ENCODE measurements at regions not wholly inside any gene's neighbourhood (a gene's known extent, or its start where the extent isn't known, plus 50 kb on each side); places are given as distances from the start of the nearest gene placed in this dataset.

GRCh38 chr1:185495007-185495406 is 178.0 kb upstream of the IVNS1ABP start:
- H3K4me2 ChIP-seq, result no peak overlapping the region
- H3K79me2 ChIP-seq (ENCODE audit: insufficient read depth, low read depth), result no peaks in the 10 kb centered on the region
- H4K20me1 ChIP-seq (ENCODE audit: insufficient read depth), result no peaks in the 10 kb centered on the region
- H3K4me1 ChIP-seq (ENCODE audit: low read depth, poor library complexity, severe bottlenecking), result no peaks in the 10 kb centered on the region
- no peaks in the 10 kb centered on the region for H3K27me3 ChIP-seq (ENCODE audit: insufficient read depth, low read depth)
- no peak overlapping the region for H3K9ac ChIP-seq
- no peak overlapping the region for H2AFZ ChIP-seq (ENCODE audit: low read depth)
- no peak overlapping the region for H3K4me3 ChIP-seq (IDR thresholded peaks at IDR 0.05; ENCODE audit: insufficient read depth, low read depth, low read length)
- TF ChIP-seq, protein P1, sequence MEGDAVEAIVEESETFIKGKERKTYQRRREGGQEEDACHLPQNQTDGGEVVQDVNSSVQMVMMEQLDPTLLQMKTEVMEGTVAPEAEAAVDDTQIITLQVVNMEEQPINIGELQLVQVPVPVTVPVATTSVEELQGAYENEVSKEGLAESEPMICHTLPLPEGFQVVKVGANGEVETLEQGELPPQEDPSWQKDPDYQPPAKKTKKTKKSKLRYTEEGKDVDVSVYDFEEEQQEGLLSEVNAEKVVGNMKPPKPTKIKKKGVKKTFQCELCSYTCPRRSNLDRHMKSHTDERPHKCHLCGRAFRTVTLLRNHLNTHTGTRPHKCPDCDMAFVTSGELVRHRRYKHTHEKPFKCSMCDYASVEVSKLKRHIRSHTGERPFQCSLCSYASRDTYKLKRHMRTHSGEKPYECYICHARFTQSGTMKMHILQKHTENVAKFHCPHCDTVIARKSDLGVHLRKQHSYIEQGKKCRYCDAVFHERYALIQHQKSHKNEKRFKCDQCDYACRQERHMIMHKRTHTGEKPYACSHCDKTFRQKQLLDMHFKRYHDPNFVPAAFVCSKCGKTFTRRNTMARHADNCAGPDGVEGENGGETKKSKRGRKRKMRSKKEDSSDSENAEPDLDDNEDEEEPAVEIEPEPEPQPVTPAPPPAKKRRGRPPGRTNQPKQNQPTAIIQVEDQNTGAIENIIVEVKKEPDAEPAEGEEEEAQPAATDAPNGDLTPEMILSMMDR (conservative IDR thresholded peaks at IDR 0.05; ENCODE audit: low read depth, low read length), result no peak
- no peaks in the 10 kb centered on the region for H3K36me3 ChIP-seq (ENCODE audit: insufficient read depth)
- no peak overlapping the region for H3K27ac ChIP-seq

- H3K79me2 ChIP-seq (ENCODE audit: insufficient read depth, low read depth), result no peaks in the 10 kb centered on the region
- H3K4me1 ChIP-seq (ENCODE audit: low read depth, poor library complexity, severe bottlenecking), result no peaks in the 10 kb centered on the region
- H3K27ac ChIP-seq, result no peak overlapping the region
- H3K36me3 ChIP-seq (ENCODE audit: insufficient read depth), result no peaks in the 10 kb centered on the region
- H3K4me3 ChIP-seq (IDR thresholded peaks at IDR 0.05; ENCODE audit: insufficient read depth, low read depth, low read length), result no peak overlapping the region
- H4K20me1 ChIP-seq (ENCODE audit: insufficient read depth), result no peaks in the 10 kb centered on the region
- H2AFZ ChIP-seq (ENCODE audit: low read depth), result no peak overlapping the region
- no peak overlapping the region for H3K9ac ChIP-seq
- TF ChIP-seq, protein P1 (conservative IDR thresholded peaks at IDR 0.05; ENCODE audit: low read depth, low read length), result no peak
- H3K4me2 ChIP-seq, result no peak overlapping the region
- H3K27me3 ChIP-seq (ENCODE audit: insufficient read depth, low read depth), result no peaks in the 10 kb centered on the region
These were observed 175.2 kb upstream of the IVNS1ABP start for GRCh38 chr1:185492089-185492825.

- no peak overlapping the region for H3K27ac ChIP-seq
- no peaks in the 10 kb centered on the region for H3K79me2 ChIP-seq (ENCODE audit: insufficient read depth, low read depth)
- no peaks in the 10 kb centered on the region for H3K27me3 ChIP-seq (ENCODE audit: insufficient read depth, low read depth)
- H3K4me2 ChIP-seq, result no peak overlapping the region
- H3K4me3 ChIP-seq (IDR thresholded peaks at IDR 0.05; ENCODE audit: insufficient read depth, low read depth, low read length), result no peak overlapping the region
- no peaks in the 10 kb centered on the region for H4K20me1 ChIP-seq (ENCODE audit: insufficient read depth)
- TF ChIP-seq, protein P1 (conservative IDR thresholded peaks at IDR 0.05; ENCODE audit: low read depth, low read length), result no peak
- no peak overlapping the region for H3K9ac ChIP-seq
- no peaks in the 10 kb centered on the region for H3K36me3 ChIP-seq (ENCODE audit: insufficient read depth)
- H3K4me1 ChIP-seq (ENCODE audit: low read depth, poor library complexity, severe bottlenecking), result no peaks in the 10 kb centered on the region
- H2AFZ ChIP-seq (ENCODE audit: low read depth), result no peak overlapping the region
These were observed 174.6 kb upstream of the IVNS1ABP start for GRCh38 chr1:185491604-185492003.

GRCh38 chr1:185490924-185491323 is 173.9 kb upstream of the IVNS1ABP start:
- H2AFZ ChIP-seq (ENCODE audit: low read depth), result no peak overlapping the region
- H3K79me2 ChIP-seq (ENCODE audit: insufficient read depth, low read depth), result no peaks in the 10 kb centered on the region
- no peak overlapping the region for H3K27ac ChIP-seq
- H3K4me2 ChIP-seq, result no peak overlapping the region
- H4K20me1 ChIP-seq (ENCODE audit: insufficient read depth), result no peaks in the 10 kb centered on the region
- H3K36me3 ChIP-seq (ENCODE audit: insufficient read depth), result no peaks in the 10 kb centered on the region
- no peaks in the 10 kb centered on the region for H3K4me1 ChIP-seq (ENCODE audit: low read depth, poor library complexity, severe bottlenecking)
- TF ChIP-seq, protein P1 (conservative IDR thresholded peaks at IDR 0.05; ENCODE audit: low read depth, low read length), result no peak
- no peak overlapping the region for H3K4me3 ChIP-seq (IDR thresholded peaks at IDR 0.05; ENCODE audit: insufficient read depth, low read depth, low read length)
- no peak overlapping the region for H3K9ac ChIP-seq
- H3K27me3 ChIP-seq (ENCODE audit: insufficient read depth, low read depth), result no peaks in the 10 kb centered on the region
